DND-41 (cell line): ENCODE measurements at regions not wholly inside any gene's neighbourhood (a gene's known extent, or its start where the extent isn't known, plus 50 kb on each side); places are given as distances from the start of the nearest gene placed in this dataset.

Experiments
- EZH2 ChIP-seq: IDR thresholded peaks from 3 replicates; pipeline ENCODE4 v1.6.1; 2012; ENCODE audit warnings: borderline replicate concordance, low read depth, mild to moderate bottlenecking, moderate library complexity, low read length, inconsistent platforms; ENCODE audit not compliant: severe bottlenecking
- TF ChIP-seq, protein P1 (sequence below): IDR thresholded peaks from 2 replicates; pipeline ENCODE4 v1.5.1; 2012; ENCODE audit warnings: borderline replicate concordance, low read length, moderate library complexity, mild to moderate bottlenecking; ENCODE audit not compliant: poor library complexity, severe bottlenecking; ENCODE audit errors: extremely low read depth

DNA sequence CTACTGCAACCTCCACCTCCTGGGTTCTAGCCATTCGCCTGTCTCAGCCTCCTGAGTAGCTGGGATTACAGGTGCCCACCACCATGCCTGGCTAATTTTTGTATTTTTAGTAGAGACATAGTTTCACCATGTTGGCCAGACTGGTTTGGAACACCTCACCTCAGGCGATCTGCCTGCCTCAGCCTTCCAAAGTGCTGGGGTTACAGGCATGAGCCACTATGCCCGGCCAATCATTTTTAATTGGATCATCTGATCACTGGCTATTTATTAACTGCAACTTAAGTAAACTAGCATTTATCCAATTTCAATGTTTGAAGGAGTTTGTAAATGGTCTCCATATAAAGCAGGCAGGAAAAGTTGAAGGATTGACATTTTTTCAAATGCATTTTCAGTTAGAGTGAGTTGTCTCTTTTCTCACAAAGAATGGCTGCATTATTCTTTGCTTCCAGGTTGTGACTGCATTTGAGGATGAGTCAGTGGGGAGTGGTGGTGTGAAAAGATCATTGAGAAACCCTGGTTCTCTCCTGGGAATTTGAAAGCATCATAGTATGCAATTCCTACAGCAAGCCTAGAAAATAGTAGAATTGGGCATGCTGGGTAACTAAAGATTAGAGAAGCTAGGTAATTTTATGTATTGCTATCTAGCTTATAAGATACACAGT, 431.1 kb upstream of the ZEB2 start:
- TF ChIP-seq EZH2: no peak
- TF ChIP-seq, protein P1, sequence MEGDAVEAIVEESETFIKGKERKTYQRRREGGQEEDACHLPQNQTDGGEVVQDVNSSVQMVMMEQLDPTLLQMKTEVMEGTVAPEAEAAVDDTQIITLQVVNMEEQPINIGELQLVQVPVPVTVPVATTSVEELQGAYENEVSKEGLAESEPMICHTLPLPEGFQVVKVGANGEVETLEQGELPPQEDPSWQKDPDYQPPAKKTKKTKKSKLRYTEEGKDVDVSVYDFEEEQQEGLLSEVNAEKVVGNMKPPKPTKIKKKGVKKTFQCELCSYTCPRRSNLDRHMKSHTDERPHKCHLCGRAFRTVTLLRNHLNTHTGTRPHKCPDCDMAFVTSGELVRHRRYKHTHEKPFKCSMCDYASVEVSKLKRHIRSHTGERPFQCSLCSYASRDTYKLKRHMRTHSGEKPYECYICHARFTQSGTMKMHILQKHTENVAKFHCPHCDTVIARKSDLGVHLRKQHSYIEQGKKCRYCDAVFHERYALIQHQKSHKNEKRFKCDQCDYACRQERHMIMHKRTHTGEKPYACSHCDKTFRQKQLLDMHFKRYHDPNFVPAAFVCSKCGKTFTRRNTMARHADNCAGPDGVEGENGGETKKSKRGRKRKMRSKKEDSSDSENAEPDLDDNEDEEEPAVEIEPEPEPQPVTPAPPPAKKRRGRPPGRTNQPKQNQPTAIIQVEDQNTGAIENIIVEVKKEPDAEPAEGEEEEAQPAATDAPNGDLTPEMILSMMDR: no peak
